GM18858 (cell line): ENCODE measurements at regions not wholly inside any gene's neighbourhood (a gene's known extent, or its start where the extent isn't known, plus 50 kb on each side); places are given as distances from the start of the nearest gene placed in this dataset.

ENCODE experiments used
- ATAC-seq: cut with Tn5 transposase; IDR thresholded peaks from one replicate; pipeline ENCODE4 v1.9.1; 2021; ENCODE audit not compliant: unreplicated experiment

DNA sequence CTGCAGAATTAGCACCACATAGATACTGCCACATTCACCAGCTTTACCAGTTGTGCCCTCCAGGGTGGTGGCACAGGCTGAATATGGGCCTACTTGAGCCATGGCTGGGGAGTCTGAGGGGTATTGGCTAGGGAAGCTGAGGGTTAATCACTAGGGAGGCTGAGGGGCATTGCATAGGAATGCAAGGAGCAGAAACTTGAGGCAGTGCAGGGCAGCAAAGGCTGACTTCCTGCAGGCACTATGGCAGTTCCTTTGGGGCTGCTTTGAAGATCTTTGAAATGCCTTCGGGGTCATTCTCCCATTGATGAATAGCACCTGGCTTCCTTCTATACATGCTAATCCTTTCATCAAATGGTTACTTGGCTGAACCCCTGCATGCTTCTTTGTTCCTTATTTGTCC lies 171.5 kb downstream of the RCN1 start:
- no peak for ATAC-seq

DNA sequence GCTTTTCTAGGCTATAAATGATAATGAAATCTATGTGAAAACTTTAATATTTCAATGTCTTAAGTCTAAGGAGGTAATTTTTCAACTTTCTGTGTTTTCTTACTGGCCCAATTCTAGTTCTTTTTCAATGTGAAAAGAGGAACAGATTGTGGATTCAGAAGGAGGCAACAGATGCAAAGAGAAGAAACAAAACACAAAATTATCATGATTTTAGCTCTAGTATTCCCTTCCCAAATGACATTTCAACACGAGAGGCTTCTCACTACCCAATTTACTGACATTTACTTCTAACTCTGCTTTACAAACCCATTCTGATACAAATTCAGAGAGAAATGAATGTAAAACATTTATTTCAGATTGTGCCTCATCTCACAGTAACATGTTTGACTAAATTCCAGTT lies 169.4 kb downstream of the WT1 start:
- no peak for ATAC-seq

DNA sequence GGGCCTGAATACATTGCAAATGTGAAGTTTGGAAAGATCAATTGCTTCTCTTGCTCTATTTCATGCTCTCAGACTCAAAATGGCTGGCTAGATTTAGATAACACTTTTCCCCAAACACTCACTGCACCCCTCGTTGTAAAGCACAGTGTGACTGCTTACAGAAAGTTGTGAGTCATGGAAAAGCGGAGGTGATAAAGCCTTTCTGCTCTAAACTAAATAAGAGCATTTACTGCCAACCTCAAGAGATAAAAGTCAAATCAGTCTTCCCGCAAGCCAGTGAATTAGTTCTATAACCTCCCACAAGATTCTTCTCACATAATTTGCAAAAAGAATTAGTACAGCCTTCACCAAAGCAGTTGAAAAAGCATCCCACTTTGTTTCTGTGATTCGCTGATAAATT lies 168.7 kb downstream of the WT1 start:
- no peak for ATAC-seq

DNA sequence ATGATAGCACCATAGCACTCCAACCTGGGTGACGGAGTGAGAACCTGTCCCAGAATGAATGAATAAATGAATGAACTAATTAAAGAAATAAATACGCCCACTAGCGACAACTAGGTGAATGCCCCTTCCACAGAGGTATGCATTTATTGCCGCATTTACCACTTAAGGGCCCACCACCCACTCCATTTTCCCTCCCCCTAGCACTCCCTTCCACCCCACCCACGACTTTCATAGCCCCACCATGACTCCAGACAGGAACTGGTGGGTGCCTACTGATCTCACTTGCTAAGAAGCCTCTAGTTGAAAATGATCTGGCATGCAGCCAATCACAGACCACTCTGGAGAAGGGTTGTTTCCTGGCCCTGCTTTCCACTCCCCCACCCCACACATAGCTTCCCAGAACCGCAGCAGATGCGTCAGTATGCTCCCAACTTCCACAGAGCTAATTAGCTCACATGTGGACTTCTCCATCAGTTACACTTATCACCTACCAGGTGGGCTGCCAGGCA lies 167.6 kb downstream of the WT1 start:
- ATAC-seq = no peak

DNA sequence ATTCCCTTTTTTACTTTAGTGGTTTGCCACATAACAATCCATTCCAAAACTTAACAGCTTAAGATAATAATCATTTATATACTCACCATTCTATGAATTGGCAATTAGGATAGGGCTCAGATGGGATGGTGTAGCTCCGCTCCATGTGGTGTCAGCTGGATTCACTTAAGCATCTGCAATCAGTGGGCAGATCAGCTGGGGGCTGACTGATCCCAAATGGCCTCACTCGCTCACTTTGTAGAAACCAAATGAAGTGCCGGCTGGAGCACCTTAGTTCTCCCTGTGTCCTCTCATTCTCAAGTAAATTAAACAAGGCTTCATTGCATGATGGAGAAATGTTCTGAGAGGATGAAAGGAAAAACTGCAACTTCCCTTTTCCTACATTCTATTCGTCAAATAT lies 161.4 kb downstream of the WT1 start:
- no peak for ATAC-seq

DNA sequence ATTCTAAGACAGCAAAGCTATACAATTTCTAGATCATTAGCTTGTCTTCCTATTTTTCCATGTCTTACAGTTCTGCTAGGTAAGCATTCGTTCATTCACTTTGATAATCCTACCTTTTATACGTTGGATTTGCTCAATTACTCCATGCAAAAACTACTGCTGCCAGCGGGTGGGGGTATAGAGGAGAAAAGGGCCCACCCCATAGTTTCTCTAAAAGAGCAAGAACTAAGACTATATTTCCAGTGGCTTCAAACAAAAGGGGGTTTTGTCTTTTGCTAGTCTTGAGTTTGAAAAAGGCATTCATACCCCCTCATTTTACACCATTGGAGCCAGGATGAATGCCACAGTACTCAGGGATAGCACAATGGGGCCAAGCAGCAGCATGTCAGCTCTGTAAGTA lies 155.7 kb downstream of the WT1 start:
- ATAC-seq = no peak

DNA sequence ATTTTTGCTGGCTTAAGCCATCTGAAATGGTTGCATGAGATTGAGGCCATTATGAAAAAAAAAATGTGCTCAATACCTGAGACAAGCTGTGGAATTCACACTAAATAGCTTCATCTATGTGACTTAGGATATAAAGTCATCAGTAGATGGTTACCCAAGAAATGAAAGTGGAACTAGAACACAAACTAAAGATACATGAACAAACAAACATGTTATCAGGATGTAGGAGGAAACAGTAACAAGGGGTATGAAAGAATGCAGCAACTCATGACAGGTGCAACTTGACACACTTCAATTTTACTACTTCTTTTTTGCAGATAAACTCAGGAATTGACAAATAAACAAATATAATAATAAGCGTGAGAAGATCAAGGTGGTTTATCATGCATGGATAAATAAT lies 155.0 kb downstream of the WT1 start:
- peak; percentile 66 for ATAC-seq

DNA sequence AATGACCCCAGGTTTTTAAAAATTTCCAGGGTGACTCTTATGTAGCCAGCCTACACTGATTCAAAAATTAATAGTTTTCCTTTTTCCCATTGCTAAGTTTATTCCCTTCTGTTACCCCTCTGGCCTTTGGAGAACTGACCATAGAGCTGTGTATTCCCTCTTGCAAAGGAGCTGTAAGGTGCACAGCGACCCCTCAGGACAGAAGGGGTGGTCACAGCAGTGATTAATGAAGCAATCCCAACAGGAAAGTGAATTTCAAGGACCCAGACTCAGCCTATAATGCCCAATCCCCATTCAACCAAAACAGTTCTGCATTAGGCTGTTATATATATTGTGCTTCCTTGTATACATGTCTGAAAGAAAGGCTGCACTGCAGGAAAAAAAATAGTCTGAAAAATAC lies 147.1 kb downstream of the WT1 start:
- ATAC-seq = no peak

DNA sequence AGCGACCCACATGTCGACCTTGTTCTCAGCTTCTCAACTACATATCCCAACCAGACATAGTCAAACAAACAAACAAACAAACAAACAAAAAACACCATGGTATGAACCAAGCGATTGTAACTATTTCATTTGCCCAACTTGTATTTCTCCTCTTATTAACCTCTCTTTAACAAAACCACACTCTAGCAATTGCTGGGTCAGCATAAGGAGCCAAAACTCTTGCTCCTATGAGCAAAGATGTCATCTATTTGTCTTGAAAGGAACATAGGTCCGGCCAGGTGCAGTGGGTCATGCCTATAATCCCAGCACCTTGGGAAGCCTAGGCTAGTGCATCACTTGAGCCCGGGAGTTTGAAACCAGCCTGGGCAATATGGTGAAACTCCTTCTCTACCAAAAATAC lies 145.6 kb downstream of the WT1 start:
- ATAC-seq = no peak

DNA sequence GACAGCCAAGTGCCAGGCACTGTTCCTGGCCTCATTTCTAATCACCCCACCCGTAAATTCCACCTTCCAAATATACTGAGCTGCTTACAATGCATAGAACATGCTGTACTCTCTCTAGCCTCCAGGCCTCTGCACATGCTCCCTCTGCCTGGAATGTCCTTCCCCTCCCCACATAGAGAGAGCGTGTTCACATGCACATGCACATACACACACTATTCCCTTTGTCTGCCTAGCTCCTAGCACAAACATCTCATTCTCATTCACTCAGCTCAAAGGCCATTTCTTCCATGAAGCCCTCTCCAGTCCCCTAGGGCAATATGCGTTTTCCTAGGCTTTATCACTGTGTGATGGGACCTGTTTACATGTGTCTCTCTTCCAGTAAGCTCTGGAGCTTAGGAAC lies 144.6 kb downstream of the WT1 start:
- ATAC-seq = no peak

DNA sequence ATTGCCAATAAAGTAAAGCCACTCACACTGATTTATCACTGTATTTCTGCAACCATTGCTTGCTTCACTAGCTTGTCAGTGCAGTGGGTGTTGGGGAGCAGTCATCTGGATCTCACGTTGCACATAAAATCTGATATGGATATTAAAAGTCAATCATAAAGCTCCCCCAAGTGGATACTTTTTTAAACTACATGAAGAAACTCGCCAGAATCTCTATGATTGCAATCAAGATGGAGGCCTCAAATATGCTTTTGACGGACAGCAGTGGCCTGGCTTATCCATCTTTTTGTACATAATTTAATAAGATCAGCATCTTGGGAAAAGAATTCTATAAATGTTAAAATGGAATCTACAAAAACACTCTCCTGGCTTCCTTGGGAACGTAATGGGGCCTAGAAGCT lies 137.7 kb downstream of the WT1 start:
- ATAC-seq = no peak

DNA sequence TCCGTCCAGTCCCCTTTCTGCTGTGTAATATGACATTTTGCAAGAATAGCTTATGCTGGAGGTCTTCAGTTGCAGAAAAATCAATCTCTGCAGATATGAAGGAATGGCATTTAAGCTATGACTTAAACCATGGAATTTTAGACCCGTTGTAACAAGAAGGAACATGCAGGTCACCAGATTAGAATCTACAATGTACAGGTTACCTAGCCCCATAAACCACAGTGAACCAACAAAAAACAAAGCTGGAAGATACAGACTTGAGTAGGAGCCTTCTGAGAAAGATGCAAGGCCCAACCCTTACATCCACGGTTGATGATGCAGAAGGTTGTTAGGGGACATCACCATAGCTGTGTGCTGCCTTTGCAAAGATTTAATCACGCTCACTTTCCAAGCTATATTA lies 132.5 kb downstream of the WT1 start:
- ATAC-seq = no peak

DNA sequence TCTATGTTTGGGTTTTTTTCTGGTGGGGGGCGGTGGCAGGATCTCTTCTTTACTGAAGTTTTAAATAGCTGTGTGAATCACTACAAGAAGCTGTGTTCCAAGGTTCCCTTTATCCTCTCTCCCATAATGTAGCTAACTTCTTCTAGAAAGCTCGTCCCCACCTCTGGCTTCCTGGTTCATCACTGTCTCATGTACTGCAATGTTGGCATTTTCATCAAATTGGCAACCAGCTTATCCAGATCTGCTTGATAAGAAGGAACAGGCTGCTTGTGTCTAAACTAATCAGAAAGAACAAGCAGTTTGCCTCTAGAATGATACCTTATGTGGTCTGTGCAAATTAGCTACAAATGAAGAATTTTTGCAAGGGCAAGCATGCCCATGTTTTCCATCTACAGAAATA lies 130.8 kb downstream of the WT1 start:
- ATAC-seq = no peak

DNA sequence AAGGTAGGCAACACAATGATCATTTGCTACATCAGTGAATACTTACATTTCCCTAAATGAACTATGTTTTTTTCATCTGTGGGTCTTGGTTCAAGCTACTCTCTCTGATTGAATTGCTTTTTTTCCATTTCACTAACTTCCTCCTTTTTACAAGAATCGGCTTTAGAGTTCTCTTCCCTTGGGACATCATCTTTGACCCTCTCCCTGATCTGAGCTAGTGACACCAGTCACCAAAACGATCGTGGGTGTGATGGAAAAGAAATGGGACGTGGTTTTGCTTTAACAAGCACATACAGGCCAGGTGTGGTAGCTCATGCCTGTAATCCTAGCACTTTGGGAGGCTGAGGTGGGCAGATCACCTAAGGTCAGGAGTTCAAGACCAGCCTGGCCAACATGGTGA lies 129.9 kb downstream of the WT1 start:
- ATAC-seq = no peak

DNA sequence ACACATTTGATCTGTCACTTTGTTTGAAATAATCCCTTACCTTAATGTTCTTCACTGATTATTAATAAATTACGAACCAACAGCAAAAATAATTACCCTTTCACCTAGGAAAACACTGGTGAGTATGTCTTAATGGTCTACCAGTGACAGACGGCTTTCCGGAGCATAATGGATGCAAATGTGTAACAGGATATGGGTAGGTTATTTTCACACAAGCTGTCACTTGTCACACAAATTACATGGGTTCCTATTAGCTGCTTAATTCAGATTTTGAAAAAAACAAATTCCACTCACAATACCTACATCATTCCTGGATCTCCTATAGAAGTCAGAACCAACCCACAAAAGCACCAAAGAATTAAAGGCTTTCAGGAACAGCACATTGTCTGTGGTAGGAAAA lies 127.9 kb downstream of the WT1 start:
- ATAC-seq = no peak

DNA sequence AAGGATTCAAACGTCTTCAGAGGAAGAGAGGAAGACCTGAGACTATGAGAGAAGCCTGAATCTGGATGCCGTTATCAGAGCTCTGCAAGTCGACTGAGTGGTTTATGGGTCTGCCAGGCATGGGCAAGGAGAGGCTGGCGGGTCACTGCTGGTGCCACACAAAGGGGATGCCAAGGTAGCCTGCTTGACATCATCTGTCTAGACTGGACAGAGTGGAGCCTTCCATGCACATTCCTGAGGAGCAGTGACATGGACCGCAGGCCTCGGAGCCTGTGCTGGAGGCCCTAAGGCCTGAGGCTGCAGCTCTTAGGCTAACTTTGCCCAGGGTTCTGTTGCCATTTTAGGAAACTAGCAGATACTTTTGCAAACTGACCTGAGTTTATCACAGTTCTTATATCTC lies 127.4 kb downstream of the WT1 start:
- ATAC-seq = no peak

DNA sequence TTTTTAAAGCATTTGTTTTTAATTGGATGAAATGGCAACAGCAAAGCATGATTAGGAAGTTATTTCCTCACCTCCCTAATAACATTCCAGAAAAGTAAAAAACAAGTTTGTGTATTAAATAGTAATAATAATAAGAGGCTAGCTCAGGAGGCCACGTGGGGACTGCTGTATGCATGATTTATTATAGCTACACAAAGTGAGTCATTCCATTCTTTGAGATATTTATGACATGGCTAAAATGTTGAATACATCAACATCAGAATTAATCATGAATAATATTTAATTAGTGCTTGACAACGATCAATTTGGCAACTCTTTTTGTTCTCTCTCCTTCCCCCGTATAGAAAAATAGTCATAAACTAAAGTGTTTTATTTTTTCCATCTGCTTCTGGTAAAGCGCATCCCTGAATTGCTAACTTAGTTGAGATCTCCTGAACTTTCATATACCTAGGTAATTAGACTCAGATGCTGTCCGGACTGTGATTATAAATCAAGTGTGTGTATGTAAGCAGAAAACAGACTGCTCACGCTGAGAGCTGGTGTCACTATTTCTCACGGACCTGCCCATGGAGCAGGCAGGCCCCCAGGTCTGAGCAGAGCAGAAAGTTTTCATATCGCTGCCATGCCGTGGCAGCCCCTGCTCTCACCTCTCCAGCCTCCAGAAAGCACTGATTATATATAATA lies 125.7 kb downstream of the WT1 start:
- no peak for ATAC-seq

DNA sequence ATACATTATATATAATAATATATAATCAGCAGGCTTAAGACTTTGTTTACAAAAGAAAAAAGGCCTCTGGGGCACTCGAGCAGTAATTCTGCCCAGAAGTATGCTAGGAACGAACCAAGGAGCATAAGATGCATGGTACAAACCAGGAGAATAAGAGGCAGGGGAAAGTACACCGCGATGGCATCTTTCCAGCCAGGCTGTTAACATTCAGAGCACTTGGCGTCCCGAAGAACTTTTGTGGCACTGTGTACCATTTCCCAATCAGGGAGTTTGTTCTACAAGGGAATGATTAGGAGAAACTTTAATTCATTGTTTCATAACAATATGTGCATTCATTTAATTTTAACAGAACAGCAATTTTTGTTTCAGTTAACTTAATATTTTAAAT lies 125.1 kb downstream of the WT1 start:
- no peak for ATAC-seq

DNA sequence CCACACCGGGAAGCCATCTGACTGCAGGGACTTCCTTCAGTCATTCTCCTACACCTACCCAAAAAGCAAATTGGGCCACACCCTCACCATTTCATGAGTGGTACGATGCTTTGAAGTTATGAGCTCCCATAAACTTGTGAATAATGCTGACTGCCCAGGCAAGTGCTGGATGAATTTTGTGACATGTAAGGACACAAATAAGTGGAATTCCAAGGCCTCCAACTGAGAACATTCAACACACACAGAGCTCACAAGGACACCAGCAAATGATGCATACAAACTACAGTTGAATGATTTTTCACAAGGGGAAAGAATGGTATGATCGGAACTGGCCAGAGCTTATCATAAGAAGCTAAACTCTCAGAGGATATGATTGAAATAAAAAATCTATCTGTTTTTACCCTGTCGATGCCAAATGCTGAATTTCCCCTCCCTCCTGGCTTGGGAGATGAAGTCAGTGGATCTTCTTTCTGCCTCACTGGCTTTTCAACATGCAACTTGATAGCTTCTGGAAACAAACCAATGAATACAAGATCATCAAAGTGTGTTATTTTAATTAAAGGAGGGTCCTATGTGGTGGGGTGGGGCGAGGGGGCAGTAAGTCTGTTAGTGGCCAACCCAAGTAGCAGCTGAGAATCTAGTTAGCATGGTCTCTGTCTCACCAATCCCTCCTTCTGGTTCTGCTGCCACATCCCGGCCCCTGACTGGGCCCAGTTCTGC lies 123.8 kb downstream of the WT1 start:
- no peak for ATAC-seq

DNA sequence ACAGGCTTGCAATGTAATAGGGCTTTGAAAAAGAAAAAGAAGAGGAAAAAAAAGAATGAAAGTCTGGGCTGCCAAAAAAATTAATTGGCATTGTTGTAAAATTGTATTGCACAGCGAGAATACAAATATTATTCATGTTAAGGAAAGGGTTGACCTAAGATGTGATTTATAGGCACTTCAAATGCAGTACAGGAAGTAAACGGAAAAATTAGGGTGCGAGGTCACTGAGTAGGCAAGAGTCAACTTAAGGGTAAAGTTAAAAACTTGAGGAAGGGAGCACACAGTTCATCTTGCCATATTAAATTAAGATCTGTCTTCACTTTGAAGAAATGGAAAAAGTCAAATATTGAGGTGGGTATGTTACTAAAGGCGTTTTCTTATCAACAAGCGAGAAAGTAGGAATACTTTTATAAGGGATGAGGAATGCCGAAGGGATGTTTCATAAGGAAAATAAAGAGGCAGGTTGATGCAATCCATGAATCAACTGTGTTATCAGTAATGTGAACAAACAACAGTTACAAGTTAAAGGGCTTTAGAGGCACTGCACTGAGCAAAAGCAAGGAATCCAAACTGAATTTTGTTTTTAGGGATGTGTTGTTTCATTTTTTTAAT lies 123.0 kb downstream of the WT1 start:
- no peak for ATAC-seq

DNA sequence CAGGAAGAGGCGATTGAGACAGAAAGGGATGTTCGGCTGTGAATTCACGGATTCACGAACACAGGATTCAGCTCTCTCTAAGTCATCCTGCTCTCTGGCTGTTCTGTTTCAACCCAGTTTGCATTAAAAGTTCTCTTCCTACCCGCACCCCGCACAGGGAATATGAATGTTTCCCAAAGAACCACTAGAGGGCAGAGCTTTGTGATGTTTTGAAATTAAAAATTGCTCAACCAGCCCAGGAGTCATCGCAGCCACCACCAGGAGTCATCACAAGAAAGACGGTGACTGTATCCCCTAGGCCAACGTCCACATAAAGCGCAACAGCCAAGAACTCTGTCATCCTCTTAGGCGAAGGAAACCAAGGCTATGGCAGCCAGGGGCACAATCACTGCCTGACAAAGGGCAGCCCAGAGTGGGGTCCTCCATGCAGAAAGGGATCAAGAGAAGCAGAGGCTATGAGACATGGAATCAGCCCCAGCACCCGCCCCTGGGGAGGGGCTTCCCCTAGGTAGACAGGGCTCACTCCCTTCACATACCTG lies 122.4 kb downstream of the WT1 start:
- ATAC-seq = no peak

DNA sequence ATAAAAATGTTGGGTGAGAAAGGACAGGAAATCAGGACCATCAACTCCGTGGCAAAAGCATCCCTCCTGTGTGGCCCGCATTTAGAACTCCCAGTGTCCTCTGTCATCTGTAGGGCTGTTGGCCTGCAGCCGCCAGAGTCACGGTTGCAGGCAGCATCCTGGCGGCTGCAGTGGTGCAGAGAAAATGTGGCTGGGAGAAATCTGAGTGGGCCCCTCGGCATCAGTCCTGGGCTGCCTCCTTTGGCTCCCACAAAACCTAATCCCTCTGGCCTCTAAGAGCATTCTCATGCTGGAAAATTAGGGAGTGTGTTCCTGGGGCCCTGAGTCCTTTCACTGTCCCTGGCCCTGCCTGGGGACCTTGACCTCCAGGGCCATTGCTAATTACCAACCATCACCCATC lies 121.9 kb downstream of the WT1 start:
- ATAC-seq = no peak
